Neural cell (in vitro differentiated cells): ENCODE measurements at regions not wholly inside any gene's neighbourhood (a gene's known extent, or its start where the extent isn't known, plus 50 kb on each side); places are given as distances from the start of the nearest gene placed in this dataset.
"Not testable (repeated sequence)": the region's sequence is repeated elsewhere in the genome, so short reads cannot be mapped to it uniquely, and the experiment has no call there.

Experiments used
- H2AFZ ChIP-seq: fragments of 200-600, 300-800 bp; sonication (generic), shearing (Covaris generic); 2 replicates; pipeline ENCODE4 v1.6.0; 2014; ENCODE audit warnings: low read depth, mild to moderate bottlenecking, antibody characterized with exemption, low read length, moderate library complexity
- H3F3A ChIP-seq: fragments of 200-600 bp; shearing (Covaris generic); 2 replicates; pipeline ENCODE4 v1.6.1; 2016; ENCODE audit warnings: mild to moderate bottlenecking, moderate library complexity, mixed read lengths, antibody characterized with exemption, low read length; ENCODE audit not compliant: insufficient read depth, poor library complexity, severe bottlenecking
- H3K27ac ChIP-seq: fragments of 200-600, 300-800 bp; sonication (generic), shearing (Covaris generic); 2 replicates; pipeline ENCODE4 v1.5.1; 2014; ENCODE audit warnings: mild to moderate bottlenecking, low read length, moderate library complexity
- H3K27me3 ChIP-seq: fragments of 300-800, 200-600 bp; sonication (generic), shearing (Covaris generic); 2 replicates; pipeline ENCODE4 v1.6.0; 2014; ENCODE audit warnings: mild to moderate bottlenecking, low read depth, low read length, moderate library complexity; ENCODE audit not compliant: insufficient read depth
- H3K36me3 ChIP-seq: fragments of 300-800, 200-600 bp; sonication (generic), shearing (Covaris generic); 2 replicates; pipeline ENCODE4 v1.5.1; 2014; ENCODE audit warnings: mild to moderate bottlenecking, antibody characterized with exemption, low read length, moderate library complexity; ENCODE audit not compliant: insufficient read depth
- H3K4me2 ChIP-seq: fragments of 300-800, 200-600 bp; sonication (generic), shearing (Covaris generic); 2 replicates; pipeline ENCODE4 v1.6.0; 2014; ENCODE audit warnings: mild to moderate bottlenecking, low read length
- H3K4me3 ChIP-seq: fragments of 300-800, 200-600 bp; sonication (generic), shearing (Covaris generic); 2 replicates; pipeline ENCODE4 v1.5.1; 2014; ENCODE audit warnings: mild to moderate bottlenecking, low read length, moderate library complexity
- H3K79me2 ChIP-seq: fragments of 200-600 bp; shearing (Covaris generic); replicated peaks from 2 replicates; pipeline ENCODE4 v1.6.0; 2014; ENCODE audit warnings: mild to moderate bottlenecking, low read length, moderate library complexity; ENCODE audit not compliant: insufficient read depth
- H3K9ac ChIP-seq: fragments of 300-800, 200-600 bp; sonication (generic), shearing (Covaris generic); 2 replicates; pipeline ENCODE4 v1.6.1; 2016; ENCODE audit warnings: mild to moderate bottlenecking, low read length, mixed read lengths
- H3K9me2 ChIP-seq: fragments of 200-600 bp; shearing (Covaris generic); 2 replicates; pipeline ENCODE4 v1.6.1; 2016; ENCODE audit warnings: mild to moderate bottlenecking, low read length, mixed read lengths; ENCODE audit not compliant: insufficient read depth
- H3K9me3 ChIP-seq: fragments of 200-600, 300-800 bp; sonication (generic), shearing (Covaris generic); 2 replicates; pipeline ENCODE4 v1.6.1; 2016; ENCODE audit warnings: mild to moderate bottlenecking, mixed run types, low read length, moderate library complexity, mixed read lengths
- H4K20me1 ChIP-seq: fragments of 200-600 bp; shearing (Covaris generic); 2 replicates; pipeline ENCODE4 v1.6.1; 2016; ENCODE audit warnings: mild to moderate bottlenecking, mixed run types; ENCODE audit not compliant: insufficient read depth
- CTCF ChIP-seq: fragments of 450-650 bp; IDR thresholded peaks from 2 replicates; pipeline ENCODE4 v1.5.1; 2014; ENCODE audit warnings: antibody characterized with exemption, mild to moderate bottlenecking, moderate library complexity; ENCODE audit not compliant: poor library complexity, severe bottlenecking
- EP300 ChIP-seq: fragments of 450-650 bp; conservative IDR thresholded peaks from 2 replicates; pipeline ENCODE4 v1.6.1; 2014; ENCODE audit warnings: antibody characterized with exemption, mild to moderate bottlenecking, moderate library complexity; ENCODE audit not compliant: poor library complexity, severe bottlenecking
- EZH2 ChIP-seq: fragments of 200-600, 300-800 bp; shearing (Covaris generic), sonication (generic); IDR thresholded peaks from 2 replicates; pipeline ENCODE4 v1.6.1; 2014; ENCODE audit warnings: antibody characterized with exemption, low read length, borderline replicate concordance, mild to moderate bottlenecking; ENCODE audit not compliant: insufficient read depth, poor library complexity, severe bottlenecking
- MXI1 ChIP-seq: fragments of 450-650 bp; conservative IDR thresholded peaks from 2 replicates; pipeline ENCODE4 v1.6.1; 2014; ENCODE audit warnings: antibody characterized with exemption, mild to moderate bottlenecking; ENCODE audit not compliant: poor library complexity, severe bottlenecking
- POLR2AphosphoS5 ChIP-seq: IDR thresholded peaks from 2 replicates; pipeline ENCODE4 v1.6.1; 2012
- RAD21 ChIP-seq: fragments of 450-650 bp; conservative IDR thresholded peaks from 2 replicates; pipeline ENCODE4 v1.6.1; 2014; ENCODE audit warnings: antibody characterized with exemption, mild to moderate bottlenecking, moderate library complexity
- REST ChIP-seq: IDR thresholded peaks from 2 replicates; pipeline ENCODE4 v1.6.1; 2012; ENCODE audit warnings: borderline replicate concordance
- SMC3 ChIP-seq: fragments of 450-650 bp; conservative IDR thresholded peaks from 2 replicates; pipeline ENCODE4 v1.6.1; 2014; ENCODE audit warnings: antibody characterized with exemption, mild to moderate bottlenecking, moderate library complexity; ENCODE audit not compliant: poor library complexity
- TAF1 ChIP-seq: IDR thresholded peaks from 2 replicates; pipeline ENCODE4 v1.6.1; 2012; ENCODE audit warnings: low read depth

GRCh38 chr7:106560482-106560881 is 100.5 kb downstream of the CCDC71L start:
- TF ChIP-seq EZH2 (no peak), RAD21 (no peak), SMC3 (no peak), EP300 (no peak), POLR2AphosphoS5 (no peak), MXI1 (no peak), TAF1 (no peak), CTCF (no peak), REST (no peak)
- Histone ChIP-seq H3K9me2 (no peaks in the 10 kb centered on the region), H3K27ac (no peak overlapping the region), H3K36me3 (no peaks in the 10 kb centered on the region), H3K4me2 (no peak overlapping the region), H3F3A (no peaks in the 10 kb centered on the region), H4K20me1 (no peaks in the 10 kb centered on the region), H3K4me3 (no peak overlapping the region), H3K79me2 (no peaks in the 10 kb centered on the region), H3K9ac (no peak overlapping the region), H3K27me3 (no peaks in the 10 kb centered on the region), H3K9me3 (no peaks in the 10 kb centered on the region), H2AFZ (no peak overlapping the region)

- H3K27me3 ChIP-seq, H3F3A ChIP-seq, H3K27ac ChIP-seq, H3K4me3 ChIP-seq, H3K9me3 ChIP-seq, H3K79me2 ChIP-seq, H3K9ac ChIP-seq, H2AFZ ChIP-seq, H3K4me2 ChIP-seq, H3K9me2 ChIP-seq, H4K20me1 ChIP-seq, H3K36me3 ChIP-seq: not testable (repeated sequence)
Measured at GRCh38 chr7:106556244-106556643, 104.7 kb downstream of the CCDC71L start.

- not testable (repeated sequence) for H3F3A ChIP-seq, H3K27ac ChIP-seq, H4K20me1 ChIP-seq, H3K4me3 ChIP-seq, H3K9me3 ChIP-seq, H3K36me3 ChIP-seq, H3K79me2 ChIP-seq, H3K27me3 ChIP-seq, H3K4me2 ChIP-seq, H3K9me2 ChIP-seq, H2AFZ ChIP-seq, H3K9ac ChIP-seq
Measured at GRCh38 chr7:106554623-106555022, 106.3 kb downstream of the CCDC71L start.
